MM.1S (cell line): ENCODE measurements at regions not wholly inside any gene's neighbourhood (a gene's known extent, or its start where the extent isn't known, plus 50 kb on each side); places are given as distances from the start of the nearest gene placed in this dataset.
"Not testable (repeated sequence)": the region's sequence is repeated elsewhere in the genome, so short reads cannot be mapped to it uniquely, and the experiment has no call there.

Experiments used
- DNase-seq: peaks from one replicate; pipeline ENCODE4 v3.0.0-alpha.2; 2015
- H2AFZ ChIP-seq: fragments of 300-600 bp; sonication (generic); 2 replicates; pipeline ENCODE4 v1.6.0; 2016; ENCODE audit warnings: antibody characterized with exemption, low read length
- H3F3A ChIP-seq: fragments of 300-600 bp; sonication (generic); 2 replicates; pipeline ENCODE4 v1.6.1; 2016; ENCODE audit warnings: mild to moderate bottlenecking, antibody characterized with exemption, low read length, moderate library complexity, mixed read lengths; ENCODE audit not compliant: insufficient read depth
- H3K27ac ChIP-seq: fragments of 300-600 bp; sonication (generic); 2 replicates; pipeline ENCODE4 v1.5.1; 2016; ENCODE audit warnings: mild to moderate bottlenecking, low read length
- H3K27me3 ChIP-seq: fragments of 300-600 bp; sonication (generic); replicated peaks from 2 replicates; pipeline ENCODE4 v1.6.0; 2016; ENCODE audit warnings: low read length; ENCODE audit not compliant: insufficient read depth
- H3K36me3 ChIP-seq: fragments of 300-600 bp; sonication (generic); replicated peaks from 2 replicates; pipeline ENCODE4 v1.6.1; 2016; ENCODE audit warnings: mild to moderate bottlenecking, low read length, mixed read lengths; ENCODE audit not compliant: insufficient read depth
- H3K4me1 ChIP-seq: fragments of 300-600 bp; sonication (generic); 2 replicates; pipeline ENCODE4 v1.6.1; 2016; ENCODE audit warnings: low read length, mixed read lengths
- H3K4me2 ChIP-seq: fragments of 300-600 bp; sonication (generic); 2 replicates; pipeline ENCODE4 v1.6.0; 2016; ENCODE audit warnings: low read depth, low read length
- H3K4me3 ChIP-seq: fragments of 300-600 bp; sonication (generic); 2 replicates; pipeline ENCODE4 v1.5.1; 2016; ENCODE audit warnings: low read length, mixed read lengths
- H3K79me2 ChIP-seq: fragments of 300-600 bp; sonication (generic); 2 replicates; pipeline ENCODE4 v1.6.1; 2016; ENCODE audit warnings: mixed run types, low read length, mixed read lengths
- H3K9ac ChIP-seq: fragments of 300-600 bp; sonication (generic); 2 replicates; pipeline ENCODE4 v1.6.1; 2016; ENCODE audit warnings: low read length, mixed read lengths
- H3K9me2 ChIP-seq: fragments of 300-600 bp; sonication (generic); replicated peaks from 2 replicates; pipeline ENCODE4 v1.6.1; 2016; ENCODE audit warnings: mild to moderate bottlenecking, low read length, mixed read lengths; ENCODE audit not compliant: insufficient read depth
- H3K9me3 ChIP-seq: fragments of 300-600 bp; sonication (generic); replicated peaks from 2 replicates; pipeline ENCODE4 v1.6.1; 2016; ENCODE audit warnings: mild to moderate bottlenecking, low read length, mixed read lengths; ENCODE audit not compliant: insufficient read depth
- H4K20me1 ChIP-seq: fragments of 300-600 bp; sonication (generic); 2 replicates; pipeline ENCODE4 v1.6.1; 2016; ENCODE audit warnings: mild to moderate bottlenecking, low read length, moderate library complexity, mixed read lengths; ENCODE audit not compliant: insufficient read depth
- CTCF ChIP-seq: fragments of 300-600 bp; sonication (generic); IDR thresholded peaks from 2 replicates; pipeline ENCODE4 v1.5.1; 2016; ENCODE audit warnings: antibody characterized with exemption, low read length, mixed read lengths
- EZH2 ChIP-seq: fragments of 300-600 bp; sonication (generic); optimal IDR thresholded peaks from 2 replicates; pipeline ENCODE3; 2017; ENCODE audit warnings: low read depth, mild to moderate bottlenecking, antibody characterized with exemption, low read length, mixed read lengths
- EZH2phosphoT487 ChIP-seq: fragments of 300-600 bp; sonication (generic); IDR thresholded peaks from 2 replicates; pipeline ENCODE4 v1.6.1; 2018; ENCODE audit warnings: antibody characterized with exemption, low read length

GRCh38 chr5:121049971-121050370 is 585.9 kb downstream of the PRR16 start:
- no peak overlapping the region for H3K27ac ChIP-seq
- TF ChIP-seq EZH2 (no peak), EZH2phosphoT487 (no peak), CTCF (no peak)
- DNase-seq = no peak
- no peaks in the 10 kb centered on the region; the same call in 1 of the 2 replicates for H3K9me3 ChIP-seq
- H4K20me1 ChIP-seq = no peaks in the 10 kb centered on the region
- H3K79me2 ChIP-seq = no peaks in the 10 kb centered on the region
- H3K27me3 ChIP-seq = no peaks in the 10 kb centered on the region
- no peaks in the 10 kb centered on the region for H3K9me2 ChIP-seq
- H3K4me1 ChIP-seq = no peaks in the 10 kb centered on the region
- no peak overlapping the region for H2AFZ ChIP-seq
- no peaks in the 10 kb centered on the region for H3F3A ChIP-seq
- H3K4me3 ChIP-seq = no peak overlapping the region
- H3K4me2 ChIP-seq = no peak overlapping the region
- no peaks in the 10 kb centered on the region for H3K36me3 ChIP-seq
- H3K9ac ChIP-seq = no peak overlapping the region

GRCh38 chr5:121053055-121053985 is 589.2 kb downstream of the PRR16 start:
- no peaks in the 10 kb centered on the region for H3K79me2 ChIP-seq

GRCh38 chr5:121055586-121055985 is 591.5 kb downstream of the PRR16 start:
- no peaks in the 10 kb centered on the region for H3F3A ChIP-seq
- no peaks in the 10 kb centered on the region for H3K9me2 ChIP-seq
- H3K4me3 ChIP-seq = no peak overlapping the region
- H3K9me3 ChIP-seq = no peaks in the 10 kb centered on the region
- H3K27ac ChIP-seq = no peak overlapping the region
- H2AFZ ChIP-seq = no peak overlapping the region
- no peaks in the 10 kb centered on the region for H4K20me1 ChIP-seq
- H3K79me2 ChIP-seq = no peaks in the 10 kb centered on the region
- H3K9ac ChIP-seq = no peak overlapping the region
- H3K4me1 ChIP-seq = no peaks in the 10 kb centered on the region
- DNase-seq = no peak
- no peak overlapping the region for H3K4me2 ChIP-seq
- H3K27me3 ChIP-seq = no peaks in the 10 kb centered on the region
- no peaks in the 10 kb centered on the region for H3K36me3 ChIP-seq
- no peak for TF ChIP-seq EZH2phosphoT487
- no peak for TF ChIP-seq CTCF
- TF ChIP-seq EZH2 = no peak

More at GRCh38 chr5:121053055-121053985, 589.2 kb downstream of the PRR16 start:
- H3K4me2 ChIP-seq = no peak overlapping the region
- H3K4me3 ChIP-seq = no peak overlapping the region
- TF ChIP-seq CTCF (no peak), EZH2 (no peak), EZH2phosphoT487 (no peak)
- no peaks in the 10 kb centered on the region for H4K20me1 ChIP-seq
- no peak for DNase-seq
- no peaks in the 10 kb centered on the region for H3K9me3 ChIP-seq
- H3K27ac ChIP-seq = no peak overlapping the region
- no peaks in the 10 kb centered on the region for H3F3A ChIP-seq
- no peaks in the 10 kb centered on the region for H3K4me1 ChIP-seq
- no peaks in the 10 kb centered on the region for H3K27me3 ChIP-seq
- H3K36me3 ChIP-seq = no peaks in the 10 kb centered on the region
- H3K9me2 ChIP-seq = no peaks in the 10 kb centered on the region
- H2AFZ ChIP-seq = no peak overlapping the region
- no peak overlapping the region for H3K9ac ChIP-seq

GRCh38 chr5:121064241-121064640 is 600.1 kb downstream of the PRR16 start:
- not testable (repeated sequence) for H4K20me1 ChIP-seq, H3K79me2 ChIP-seq, H3K9me2 ChIP-seq, H3K9me3 ChIP-seq, H3K4me3 ChIP-seq, H3K27ac ChIP-seq, H3F3A ChIP-seq, DNase-seq, H3K4me2 ChIP-seq, H3K9ac ChIP-seq, H3K4me1 ChIP-seq, H3K36me3 ChIP-seq, H2AFZ ChIP-seq, H3K27me3 ChIP-seq
